Heart right ventricle (tissue), 16 donors: ENCODE measurements at regions not wholly inside any gene's neighbourhood (a gene's known extent, or its start where the extent isn't known, plus 50 kb on each side); places are given as distances from the start of the nearest gene placed in this dataset.

Experiments
- ATAC-seq, 8 donors: fragments of 200-7000 bp; cut with Tn5 transposase; one replicate each; pipeline ENCODE4 v1.9.1; 2020; ENCODE audit warnings: mild to moderate bottlenecking in 8 of 8, moderate library complexity in 8 of 8, moderate number of reproducible peaks in 1 of 8
- DNase-seq, 2 donors: peaks; one replicate each; pipeline ENCODE4 v3.0.0-alpha.2; 2020
- H3K27ac ChIP-seq, 10 donors: fragments of 200-600 bp; sonication (generic) in 2 of 10; one replicate each; pipeline versions ENCODE4 v1.5.0 to v1.8.0; 2020 to 2022; ENCODE audit warnings: mild to moderate bottlenecking in 3 of 10
- H3K27me3 ChIP-seq, 7 donors: fragments of 200-600 bp; one replicate each; pipeline ENCODE4 v1.8.0; 2021 to 2022; ENCODE audit warnings: mild to moderate bottlenecking in 2 of 7
- H3K36me3 ChIP-seq, 9 donors: fragments of 200-600 bp; sonication (generic) in 1 of 9; one replicate each; pipeline versions ENCODE4 v1.5.0 to v1.8.0; 2020 to 2022; ENCODE audit warnings: mild to moderate bottlenecking in 2 of 9
- H3K4me1 ChIP-seq, 9 donors: fragments of 200-600 bp; sonication (generic) in 1 of 9; one replicate each; pipeline versions ENCODE4 v1.5.0 to v1.8.0; 2020 to 2022; ENCODE audit warnings: mild to moderate bottlenecking in 4 of 9
- H3K4me3 ChIP-seq, 10 donors: fragments of 200-600 bp; sonication (generic) in 2 of 10; one replicate each; pipeline versions ENCODE4 v1.5.0 to v1.8.0; 2020 to 2022; ENCODE audit warnings: mild to moderate bottlenecking in 7 of 10, moderate library complexity in 2 of 10
- H3K9me3 ChIP-seq, 11 donors: fragments of 200-600 bp in 10 of 11; sonication (generic) in 2 of 11; one replicate each; pipeline versions ENCODE4 v1.5.0 to v1.8.0; 2013 to 2022; ENCODE audit warnings: mild to moderate bottlenecking in 2 of 11, control low read depth in 1 of 11, moderate library complexity in 1 of 11
- WGBS, 2 donors: extraction: QIAGEN DNeasy Blood & Tissue Kit; methylation state at CpG; one replicate each; pipeline ENCODE4 v1.1.7; 2013; ENCODE audit warnings: inconsistent platforms in 1 of 2; 5-methylcytosine and 5-hydroxymethylcytosine counted together
- intact Hi-C, 10 donors: fragments of 100-400 bp; cut with DNase I; formaldehyde crosslinking; loops; one replicate each; pipeline versions ENCODE4 v1.11.1 to v1.14.2; 2022
- TF ChIP-seq, protein P1 (sequence below), 9 donors: fragments of 200-600 bp; sonication (generic) in 2 of 9; IDR thresholded peaks; one replicate each; pipeline versions ENCODE4 v1.5.0 to v1.8.0; 2021 to 2022; ENCODE audit warnings: antibody characterized with exemption in 9 of 9, mild to moderate bottlenecking in 5 of 9, moderate library complexity in 1 of 9
- donor health status: Arrhythmogenic right ventricular cardiomyopathy.
- donor health status: ischemic (EF 13 %, LVEDD 7.1; RV severe dilation, severe dysfunction).
- donor health status: healthy with polysubstance abuse.
- donor health status: DM: no; HTN: yes; CAD: no.
- donor health status: DM: no; HTN: no; CAD: no.
- donor health status: ischemic (EF 25% LVEDD 6.9; RV normal size, moderate dysfunction).
- donor health status: ischemic (EF 25% LVEDD 5.7; RV mildly dilated, moderate dysfunction).
- donor health status: healthy.
- donor health status: DM: yes; HTN: yes; CAD: no.
- donor health status: Ischemic cardiomyopathy.
- donor health status: ischemic (EF 35%, LVEDD 5.7; RV mildly dilated, moderate dysfunction).
- donor health status: nonischemic (EF 11% LVEDD 7.7; RV severe dilation, severe dysfunction).
- donor health status: DM: yes; HTN: yes; CAD: no.
- donor health status: PGD.
- donor health status: ischemic (EF 29% LVEDD 5.4; RV normal size, mild dysfunction).
- donor health status: nonischemic (EF 23%, LVEDD 6.1; RV moderate dilation, normal function).

DNA sequence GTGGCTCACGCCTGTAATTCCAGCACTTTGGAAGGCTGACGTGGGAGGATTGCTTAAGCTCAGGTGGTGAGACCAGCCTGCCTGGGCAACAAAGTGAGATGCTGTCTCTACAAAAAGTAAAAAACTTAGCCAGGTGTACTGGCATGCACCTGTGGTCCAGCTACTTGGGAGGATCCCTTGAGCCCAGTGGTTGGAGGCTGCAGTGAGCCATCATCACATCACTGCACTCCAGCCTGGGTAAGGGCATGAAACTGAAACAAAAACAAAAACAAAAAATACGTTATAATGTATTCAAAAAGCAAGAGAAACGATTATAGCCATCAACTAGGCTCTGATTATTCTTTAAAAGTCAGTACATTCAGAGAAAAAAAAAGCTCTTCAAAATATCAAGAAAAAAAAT lies 62.5 kb downstream of the TCF20 start:
- no peaks in the 10 kb centered on the region for H3K9me3 ChIP-seq
- H3K27me3 ChIP-seq: no peaks in the 10 kb centered on the region
- H3K27ac ChIP-seq: no peak overlapping the region
- no peak for ATAC-seq
- TF ChIP-seq, protein P1, sequence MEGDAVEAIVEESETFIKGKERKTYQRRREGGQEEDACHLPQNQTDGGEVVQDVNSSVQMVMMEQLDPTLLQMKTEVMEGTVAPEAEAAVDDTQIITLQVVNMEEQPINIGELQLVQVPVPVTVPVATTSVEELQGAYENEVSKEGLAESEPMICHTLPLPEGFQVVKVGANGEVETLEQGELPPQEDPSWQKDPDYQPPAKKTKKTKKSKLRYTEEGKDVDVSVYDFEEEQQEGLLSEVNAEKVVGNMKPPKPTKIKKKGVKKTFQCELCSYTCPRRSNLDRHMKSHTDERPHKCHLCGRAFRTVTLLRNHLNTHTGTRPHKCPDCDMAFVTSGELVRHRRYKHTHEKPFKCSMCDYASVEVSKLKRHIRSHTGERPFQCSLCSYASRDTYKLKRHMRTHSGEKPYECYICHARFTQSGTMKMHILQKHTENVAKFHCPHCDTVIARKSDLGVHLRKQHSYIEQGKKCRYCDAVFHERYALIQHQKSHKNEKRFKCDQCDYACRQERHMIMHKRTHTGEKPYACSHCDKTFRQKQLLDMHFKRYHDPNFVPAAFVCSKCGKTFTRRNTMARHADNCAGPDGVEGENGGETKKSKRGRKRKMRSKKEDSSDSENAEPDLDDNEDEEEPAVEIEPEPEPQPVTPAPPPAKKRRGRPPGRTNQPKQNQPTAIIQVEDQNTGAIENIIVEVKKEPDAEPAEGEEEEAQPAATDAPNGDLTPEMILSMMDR (IDR thresholded peaks at IDR 0.05): no peak
- intact Hi-C loops: no loop called here
- H3K36me3 ChIP-seq: peaks cover 0 to 48% (median 7%) of the 10 kb centered on the region in 9 donors
- H3K4me3 ChIP-seq: no peak overlapping the region
- WGBS, 2 donors: 82 to 86% methylated on average over 4 of the region's 4 CpGs
- no peak for DNase-seq
- H3K4me1 ChIP-seq: peaks cover 0 to 27% (median 0%) of the 10 kb centered on the region in 9 donors

DNA sequence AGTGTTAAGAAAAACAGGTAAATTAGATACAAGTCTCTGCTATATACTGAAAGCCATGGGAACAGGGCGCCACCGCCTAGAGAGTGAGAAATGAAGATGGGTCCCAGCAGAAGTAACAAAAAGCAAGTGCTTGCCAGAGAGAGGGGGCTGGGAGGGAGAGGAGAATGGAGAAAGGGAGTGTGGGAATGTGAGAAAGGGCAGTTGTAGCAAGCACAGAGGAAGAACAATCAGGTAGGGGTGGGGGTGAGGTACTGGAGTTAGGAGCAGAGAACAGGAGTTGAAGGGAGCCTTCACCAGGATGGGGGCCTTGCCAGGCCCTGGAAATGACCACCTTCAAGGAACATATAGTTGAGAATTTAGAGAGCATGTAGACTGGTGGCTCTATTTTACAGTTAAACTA lies 66.8 kb downstream of the TCF20 start:
- DNase-seq: no peak
- TF ChIP-seq, protein P1 (IDR thresholded peaks at IDR 0.05): no peak
- H3K4me1 ChIP-seq: peaks cover 0 to 34% (median 0%) of the 10 kb centered on the region in 9 donors
- WGBS, 2 donors: 97 to 98% methylated on average over 2 of the region's 2 CpGs
- H3K4me3 ChIP-seq: no peak overlapping the region
- intact Hi-C loops: no loop called here
- no peak overlapping the region for H3K27ac ChIP-seq
- H3K9me3 ChIP-seq: no peaks in the 10 kb centered on the region
- H3K36me3 ChIP-seq: peaks cover 0 to 19% (median 0%) of the 10 kb centered on the region in 9 donors
- ATAC-seq: no peak
- H3K27me3 ChIP-seq: no peaks in the 10 kb centered on the region

DNA sequence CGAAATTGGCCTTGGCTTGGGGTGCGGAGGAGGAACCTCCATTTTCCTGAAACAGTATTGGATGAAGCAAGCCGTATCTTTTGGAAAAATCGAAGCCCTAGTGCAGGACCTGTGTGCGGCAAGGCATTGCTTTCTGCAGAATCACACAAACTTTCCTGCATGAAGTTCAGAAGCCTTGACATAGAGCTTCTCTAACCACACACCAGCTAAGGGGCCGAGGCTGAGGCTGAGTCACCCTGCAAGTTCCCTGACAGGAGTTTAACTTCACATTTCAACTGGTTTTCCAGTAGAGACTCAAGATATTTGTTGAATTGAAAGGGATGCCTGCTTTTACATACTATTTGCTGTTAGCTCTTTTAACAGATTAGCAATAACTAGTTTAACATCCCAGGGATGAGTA lies 67.8 kb downstream of the TCF20 start:
- DNase-seq (no peak), ATAC-seq (no peak)
- 91 to 94% methylated on average over 6 of the region's 6 CpGs for WGBS, 2 donors
- Histone ChIP-seq H3K9me3 (no peaks in the 10 kb centered on the region), H3K27me3 (no peaks in the 10 kb centered on the region), H3K4me1 (peaks cover 0 to 27% (median 5%) of the 10 kb centered on the region in 9 donors), H3K36me3 (peaks cover 0 to 17% (median 0%) of the 10 kb centered on the region in 9 donors), H3K4me3 (no peak overlapping the region), H3K27ac (no peak overlapping the region)
- intact Hi-C loops: no loop called here
- TF ChIP-seq, protein P1 (IDR thresholded peaks at IDR 0.05): no peak

DNA sequence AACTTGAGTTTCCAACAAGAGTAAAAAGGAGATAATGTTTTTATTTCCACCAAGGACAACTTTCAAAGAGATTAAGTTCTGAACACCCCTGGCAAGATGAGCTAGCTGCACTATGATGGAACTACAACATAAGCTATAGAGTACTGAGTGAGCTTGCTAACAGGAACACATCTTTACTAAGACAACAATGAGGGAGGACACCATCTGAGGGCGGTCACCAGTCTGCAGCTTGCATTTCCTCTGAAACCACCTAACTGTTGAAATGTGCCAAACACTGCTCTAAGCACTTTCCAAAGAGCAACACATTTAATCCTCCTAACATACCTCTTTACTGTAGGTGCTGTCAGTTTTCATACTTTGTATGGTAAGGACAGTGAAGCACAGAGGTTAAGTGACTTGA lies 68.4 kb downstream of the TCF20 start:
- Histone ChIP-seq H3K36me3 (peaks cover 0 to 17% (median 0%) of the 10 kb centered on the region in 9 donors), H3K4me3 (no peak overlapping the region), H3K27ac (no peak overlapping the region), H3K4me1 (peaks cover 0 to 22% (median 3%) of the 10 kb centered on the region in 9 donors), H3K27me3 (no peaks in the 10 kb centered on the region), H3K9me3 (no peaks in the 10 kb centered on the region)
- DNase-seq (no peak), ATAC-seq (no peak)
- intact Hi-C loops: no loop called here
- TF ChIP-seq, protein P1 (IDR thresholded peaks at IDR 0.05): no peak
- WGBS, 2 donors: 76 to 77% methylated on average over 1 of the region's 1 CpG
